DND-41 (cell line): ENCODE measurements at regions not wholly inside any gene's neighbourhood (a gene's known extent, or its start where the extent isn't known, plus 50 kb on each side); places are given as distances from the start of the nearest gene placed in this dataset.

Experiments used
- EZH2 ChIP-seq: IDR thresholded peaks from 3 replicates; pipeline ENCODE4 v1.6.1; 2012; ENCODE audit warnings: borderline replicate concordance, low read depth, mild to moderate bottlenecking, moderate library complexity, low read length, inconsistent platforms; ENCODE audit not compliant: severe bottlenecking
- TF ChIP-seq, protein P1 (sequence below): IDR thresholded peaks from 2 replicates; pipeline ENCODE4 v1.5.1; 2012; ENCODE audit warnings: borderline replicate concordance, low read length, moderate library complexity, mild to moderate bottlenecking; ENCODE audit not compliant: poor library complexity, severe bottlenecking; ENCODE audit errors: extremely low read depth

DNA sequence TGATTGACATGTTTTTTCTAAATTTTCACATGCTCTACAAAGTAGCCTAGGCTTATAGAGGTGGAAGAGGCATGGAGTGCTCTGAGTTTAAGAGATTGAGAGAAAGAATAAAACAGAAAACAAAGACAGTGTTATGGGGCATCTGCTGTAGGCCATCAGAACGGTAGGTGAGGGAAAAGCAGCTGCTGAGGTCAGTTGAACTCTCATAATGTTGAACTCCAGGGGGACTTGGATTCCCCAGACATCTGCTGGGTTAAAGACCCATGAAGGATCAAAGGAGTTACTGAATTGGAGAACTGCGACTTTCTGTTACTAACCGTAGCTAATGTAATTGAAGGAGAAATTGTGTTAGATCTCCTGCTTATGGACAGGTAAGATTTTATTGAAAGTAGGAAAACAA, 333.9 kb downstream of the TFAP2B start:
- TF ChIP-seq, protein P1, sequence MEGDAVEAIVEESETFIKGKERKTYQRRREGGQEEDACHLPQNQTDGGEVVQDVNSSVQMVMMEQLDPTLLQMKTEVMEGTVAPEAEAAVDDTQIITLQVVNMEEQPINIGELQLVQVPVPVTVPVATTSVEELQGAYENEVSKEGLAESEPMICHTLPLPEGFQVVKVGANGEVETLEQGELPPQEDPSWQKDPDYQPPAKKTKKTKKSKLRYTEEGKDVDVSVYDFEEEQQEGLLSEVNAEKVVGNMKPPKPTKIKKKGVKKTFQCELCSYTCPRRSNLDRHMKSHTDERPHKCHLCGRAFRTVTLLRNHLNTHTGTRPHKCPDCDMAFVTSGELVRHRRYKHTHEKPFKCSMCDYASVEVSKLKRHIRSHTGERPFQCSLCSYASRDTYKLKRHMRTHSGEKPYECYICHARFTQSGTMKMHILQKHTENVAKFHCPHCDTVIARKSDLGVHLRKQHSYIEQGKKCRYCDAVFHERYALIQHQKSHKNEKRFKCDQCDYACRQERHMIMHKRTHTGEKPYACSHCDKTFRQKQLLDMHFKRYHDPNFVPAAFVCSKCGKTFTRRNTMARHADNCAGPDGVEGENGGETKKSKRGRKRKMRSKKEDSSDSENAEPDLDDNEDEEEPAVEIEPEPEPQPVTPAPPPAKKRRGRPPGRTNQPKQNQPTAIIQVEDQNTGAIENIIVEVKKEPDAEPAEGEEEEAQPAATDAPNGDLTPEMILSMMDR: no peak
- TF ChIP-seq EZH2: no peak
